NCI-H187 treated with DMSO at 0.1 percent for 48 hours (cell line): ENCODE measurements at regions not wholly inside any gene's neighbourhood (a gene's known extent, or its start where the extent isn't known, plus 50 kb on each side); places are given as distances from the start of the nearest gene placed in this dataset.
"Not testable (repeated sequence)": the region's sequence is repeated elsewhere in the genome, so short reads cannot be mapped to it uniquely, and the experiment has no call there.

Source experiments
- DNase-seq: peaks from one replicate; lab custom pipeline; 2025; lab: John Stamatoyannopoulos, UW

DNA sequence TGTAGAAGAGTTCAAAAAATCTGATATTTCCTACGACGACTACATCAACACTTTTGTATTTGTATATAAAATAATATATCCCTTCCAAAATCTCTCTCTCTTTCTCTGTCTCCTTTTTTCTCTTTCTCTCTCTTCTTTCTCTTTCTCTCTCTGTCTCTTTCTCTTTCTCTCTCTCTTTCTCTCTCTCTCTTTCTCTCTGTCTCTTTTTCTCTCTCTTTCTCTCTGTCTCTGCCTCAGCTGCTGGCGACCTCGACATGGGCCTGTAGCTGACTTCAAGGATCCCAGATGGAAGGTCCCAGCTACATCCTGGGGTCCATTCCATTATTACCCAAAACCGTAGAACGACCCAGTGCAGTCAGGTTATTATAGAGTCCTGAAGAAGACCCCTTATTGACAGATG, 90.0 kb downstream of the CD24 start:
- no peak for DNase-seq

DNA sequence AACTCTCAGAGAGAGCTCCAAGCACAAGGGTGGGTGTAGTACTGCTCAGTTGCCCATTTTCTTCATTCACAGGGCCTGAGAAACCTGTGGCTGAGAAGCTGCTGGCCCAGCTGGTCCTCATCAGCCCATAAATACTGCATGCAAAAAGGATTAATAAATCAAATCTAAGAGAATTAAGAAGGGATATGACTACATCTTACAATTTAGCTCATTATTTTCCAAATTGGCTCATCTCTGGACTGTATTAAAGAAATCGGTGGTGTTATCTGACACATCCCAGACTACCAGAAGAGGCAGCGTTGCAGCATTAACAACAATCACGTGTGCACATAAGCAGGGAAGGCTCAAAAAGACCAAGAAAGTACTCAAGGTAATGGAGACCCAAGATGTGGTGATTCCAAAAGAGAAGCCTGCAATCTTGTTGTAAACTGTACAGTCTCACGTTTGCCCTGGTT, 90.7 kb downstream of the CD24 start:
- DNase-seq = no peak

DNA sequence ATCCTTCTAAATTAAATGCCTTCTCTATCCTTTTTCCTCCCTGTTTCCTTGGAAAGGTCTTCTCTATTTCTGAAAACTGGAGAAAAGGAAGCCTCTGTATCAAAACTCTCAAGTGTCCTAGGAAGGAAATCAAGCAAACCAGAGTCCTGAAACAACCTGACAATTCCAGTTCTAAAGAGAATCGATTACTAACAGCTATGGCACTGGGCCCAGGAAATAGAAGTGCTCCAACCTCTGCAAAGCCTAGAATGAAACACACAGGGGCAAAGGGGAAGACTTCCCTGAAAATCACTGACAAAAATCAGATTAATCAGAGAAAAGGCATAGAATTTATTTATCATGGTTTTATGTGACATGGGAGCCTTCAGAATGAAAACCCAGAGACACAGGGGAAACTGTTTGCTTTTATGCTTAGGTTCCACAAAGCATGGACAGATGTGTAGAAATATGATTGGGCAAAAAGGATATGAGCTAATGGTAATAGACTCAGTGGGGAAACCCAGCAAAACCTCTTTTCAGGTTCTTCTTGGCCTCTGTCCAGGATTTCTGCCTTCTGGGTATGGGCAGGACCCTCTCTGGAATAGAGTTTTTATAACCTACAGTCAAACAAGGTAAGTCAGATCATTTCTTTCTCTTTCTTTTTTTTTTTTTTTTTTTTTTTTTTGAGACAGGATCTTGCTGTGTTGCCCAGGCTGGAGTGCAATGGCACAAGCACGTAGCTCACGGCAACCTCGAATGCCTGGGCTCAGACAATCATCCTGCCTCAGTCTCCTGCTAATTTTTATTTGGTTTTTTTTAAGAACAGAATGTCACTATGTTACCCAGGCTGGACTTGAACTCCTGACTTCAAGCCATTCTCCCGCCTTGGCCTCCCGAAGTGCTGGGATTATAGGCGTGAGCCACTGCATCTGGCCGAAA, 91.7 kb downstream of the CD24 start:
- DNase-seq = no peak

DNA sequence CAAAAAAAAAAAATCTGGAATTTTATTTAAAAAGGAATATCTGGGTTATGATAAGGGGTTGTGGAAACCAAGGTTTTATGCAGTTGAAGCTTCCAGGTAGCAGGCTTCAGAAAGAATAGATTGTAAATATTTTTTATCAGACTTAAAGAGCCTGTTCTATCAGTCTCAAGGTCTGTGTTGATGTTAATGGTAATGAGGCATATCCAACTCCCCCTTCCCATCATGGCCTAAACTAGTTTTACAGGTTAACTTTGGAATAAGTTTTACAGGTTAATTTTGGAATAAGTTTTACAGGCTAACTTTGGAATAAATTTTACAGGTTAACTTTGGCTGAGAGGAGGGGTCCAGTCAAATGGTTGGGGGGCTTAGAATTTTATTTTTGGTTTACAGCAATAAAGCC, 92.4 kb downstream of the CD24 start:
- no peak for DNase-seq

DNA sequence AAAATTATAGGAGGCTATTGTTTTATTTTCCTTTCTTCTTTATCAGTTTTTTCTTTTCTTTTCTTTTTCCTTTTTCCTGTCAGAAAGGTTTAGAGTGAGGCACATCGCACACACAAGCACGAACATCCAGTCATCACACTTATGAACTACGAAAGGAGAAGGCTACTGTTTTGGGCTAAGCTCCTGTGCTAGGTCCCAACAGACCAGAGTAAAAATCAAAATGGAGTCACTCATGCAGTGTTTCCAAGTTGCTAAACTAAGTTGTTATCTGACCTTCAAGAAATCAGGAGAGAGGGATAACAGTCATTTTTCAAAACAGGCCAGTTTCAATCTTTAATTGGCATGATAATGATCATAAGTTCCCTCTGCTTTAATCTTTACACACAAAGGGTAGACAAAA, 93.6 kb downstream of the CD24 start:
- DNase-seq = no peak

DNA sequence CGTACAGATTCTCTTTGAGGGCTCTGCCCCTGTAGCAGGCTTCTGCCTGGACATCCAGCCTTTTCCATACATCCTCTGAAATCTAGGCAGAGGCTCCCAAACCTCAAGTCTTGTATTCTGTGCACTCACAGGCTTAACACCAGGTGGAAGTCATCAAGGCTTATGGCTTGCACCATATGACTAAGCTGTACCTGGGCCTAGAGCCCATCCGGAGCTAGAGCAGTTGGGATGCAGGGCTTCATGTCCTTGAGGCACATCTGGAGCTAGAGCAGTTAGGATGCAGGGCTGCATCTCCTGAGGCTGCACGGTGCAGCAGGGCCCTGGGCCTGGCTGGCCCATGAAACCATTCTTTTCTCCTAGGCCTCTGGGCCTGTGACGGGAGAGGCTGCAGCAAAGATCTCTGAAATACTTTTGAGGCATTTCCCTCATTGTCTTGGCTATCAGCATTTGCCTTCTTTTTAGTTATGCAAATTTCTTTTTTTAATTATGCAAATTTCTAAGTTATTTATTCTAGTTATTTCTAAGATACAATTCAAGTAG, 98.7 kb downstream of the CD24 start:
- DNase-seq = no peak

DNA sequence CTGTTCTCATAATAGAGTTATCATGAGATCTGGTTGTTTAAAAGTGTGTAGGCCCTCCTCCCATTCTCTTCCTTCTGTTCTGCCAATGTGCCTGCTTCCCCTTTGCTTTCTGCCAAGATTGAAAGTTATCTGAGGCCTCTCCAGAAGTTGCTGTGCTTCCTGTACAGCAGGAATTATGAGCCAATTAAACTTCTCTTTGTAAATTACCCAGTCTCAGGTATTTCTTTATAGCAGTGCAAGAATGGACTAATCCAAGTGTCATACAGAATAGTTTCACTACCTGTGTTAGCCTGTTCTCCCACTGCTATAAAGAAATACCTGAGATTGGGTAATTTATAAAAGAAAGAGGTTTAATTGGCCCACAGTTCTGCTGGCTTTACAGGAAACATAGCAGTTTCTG, 100.0 kb downstream of the CD24 start:
- DNase-seq = no peak

DNA sequence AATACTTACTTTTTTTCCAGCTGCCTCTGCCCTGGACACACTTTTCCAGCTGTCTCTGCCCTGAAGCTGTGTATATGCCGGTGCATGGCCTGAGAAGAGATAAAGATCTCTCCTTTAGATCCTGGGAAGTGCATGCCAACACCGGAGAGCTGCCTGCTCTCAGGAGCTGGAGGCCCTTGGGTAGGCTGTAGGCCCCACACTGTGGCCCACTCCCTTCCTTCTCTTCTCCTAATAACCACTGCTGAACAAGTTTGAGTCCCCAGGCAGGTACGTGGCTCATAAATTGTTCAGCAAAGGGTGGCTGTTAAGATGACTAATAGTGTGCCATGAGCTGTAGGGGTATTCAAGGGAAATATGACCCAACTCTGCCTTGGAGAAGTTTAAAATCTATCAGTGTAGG, 102.5 kb downstream of the CD24 start:
- no peak for DNase-seq

DNA sequence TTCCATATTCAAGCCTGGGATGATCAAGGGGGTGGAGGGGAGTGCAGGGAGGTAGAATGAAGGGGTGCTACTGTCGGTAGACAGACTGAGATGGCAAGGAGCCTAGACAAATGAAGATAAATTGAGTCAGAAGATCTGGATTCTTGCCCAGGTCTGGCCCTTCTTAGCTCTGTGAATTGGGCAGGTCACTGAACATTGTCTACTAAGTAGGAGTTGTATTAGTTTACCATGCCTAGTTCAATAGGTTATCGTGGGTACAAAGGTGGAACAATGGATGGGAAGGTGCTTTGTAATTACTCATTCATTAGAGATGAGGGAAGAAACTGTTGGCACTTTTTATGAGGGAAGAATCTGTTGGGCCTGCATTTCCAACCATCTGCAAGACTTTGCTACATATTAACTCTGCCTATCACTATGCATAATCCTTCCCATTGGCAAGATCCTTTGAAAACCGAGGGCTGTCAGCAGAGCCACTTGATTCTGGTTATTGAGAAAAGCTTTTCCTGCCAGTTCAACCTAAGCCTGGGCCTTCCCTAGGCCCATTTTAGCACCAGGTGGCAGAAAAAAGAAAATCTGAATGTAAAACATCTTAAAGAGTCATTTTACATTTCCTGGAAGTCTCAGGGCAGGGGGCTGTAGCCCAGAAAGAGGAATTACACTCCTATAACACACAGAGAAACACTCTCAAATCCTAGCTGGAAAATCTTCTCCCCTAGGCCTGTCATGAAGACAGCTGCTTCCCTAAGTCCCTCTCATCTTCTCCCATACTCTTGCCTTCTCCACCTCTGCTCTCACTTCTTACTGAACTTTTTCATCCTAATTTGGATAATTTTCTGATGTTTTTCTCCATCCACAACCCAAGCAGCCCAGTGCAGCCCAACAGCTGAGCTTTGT, 103.5 kb downstream of the CD24 start:
- no peak for DNase-seq

DNA sequence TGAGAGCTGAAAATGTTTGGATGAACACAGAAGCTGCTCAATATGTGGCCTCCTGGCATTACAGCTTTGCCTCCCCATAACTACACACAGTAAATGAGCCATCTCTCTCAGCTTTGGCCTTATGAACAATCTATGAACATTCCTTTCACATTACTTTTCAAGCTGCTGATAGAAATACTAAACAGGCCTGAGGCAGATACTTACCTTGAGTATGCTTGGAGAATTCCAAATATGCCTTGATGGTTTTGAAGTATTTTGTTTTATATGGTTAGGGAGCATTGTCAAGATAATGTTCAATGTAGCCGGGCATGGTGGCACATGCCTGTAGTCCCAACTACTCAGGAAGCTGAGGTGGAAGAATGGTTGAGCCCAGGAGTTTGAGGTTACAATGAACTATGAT, 104.5 kb downstream of the CD24 start:
- no peak for DNase-seq

DNA sequence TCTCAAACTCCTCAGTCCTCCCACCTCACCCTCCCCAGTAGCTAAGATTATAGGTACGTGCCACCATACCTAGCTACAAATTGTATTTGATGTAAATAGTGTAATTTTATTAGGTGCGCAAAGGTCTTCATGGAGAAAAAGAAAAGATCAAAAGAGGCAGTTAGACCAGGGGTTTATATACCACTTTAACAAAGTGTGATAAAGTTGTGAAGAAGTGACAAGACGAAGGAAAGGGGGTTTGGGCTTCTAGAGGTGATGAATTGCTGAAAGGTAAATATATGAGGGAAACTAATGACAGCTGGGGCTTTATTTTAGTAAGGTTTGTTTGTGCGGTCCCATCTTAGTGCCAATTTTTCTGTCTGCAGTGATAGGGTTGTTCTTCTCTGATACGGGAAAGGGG, 105.3 kb downstream of the CD24 start:
- DNase-seq = no peak

DNA sequence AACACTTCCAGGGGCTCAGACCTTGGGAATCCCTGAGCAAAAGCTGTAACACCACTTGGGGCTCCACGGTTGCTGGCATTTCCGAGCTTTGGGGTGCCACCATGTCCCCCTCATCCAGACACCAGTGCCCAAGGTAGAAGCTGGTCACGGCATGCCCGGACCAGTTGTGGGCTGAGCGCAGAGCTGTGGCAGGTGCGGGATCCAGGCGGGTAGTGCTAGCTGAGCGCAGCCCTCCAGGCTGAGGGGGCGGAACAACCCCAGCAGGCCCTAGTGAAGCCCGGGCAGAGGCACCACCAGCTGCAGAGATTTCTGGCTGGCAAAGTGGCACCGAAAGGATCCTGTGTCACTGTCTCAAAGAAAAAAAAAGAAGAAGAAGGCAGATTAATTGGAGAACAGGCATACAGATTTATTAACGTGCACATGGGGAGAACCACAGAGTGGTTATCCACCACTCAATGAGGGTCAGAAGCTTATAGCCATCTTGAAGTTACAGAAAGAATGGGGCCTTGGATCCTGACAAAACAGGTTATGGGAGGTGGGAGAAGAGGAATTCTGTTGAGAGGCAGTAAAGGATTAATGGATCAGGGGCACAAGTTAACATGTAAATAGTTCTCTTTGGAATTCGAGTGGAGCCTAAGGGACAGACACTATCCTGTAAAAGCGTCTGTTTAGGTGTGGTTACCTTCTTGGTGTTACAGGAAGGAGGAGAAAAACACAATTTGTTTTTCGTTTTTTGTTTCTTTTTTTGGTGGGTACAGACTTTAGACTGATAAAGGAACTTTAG, 107.5 kb downstream of the CD24 start:
- DNase-seq = no peak

DNA sequence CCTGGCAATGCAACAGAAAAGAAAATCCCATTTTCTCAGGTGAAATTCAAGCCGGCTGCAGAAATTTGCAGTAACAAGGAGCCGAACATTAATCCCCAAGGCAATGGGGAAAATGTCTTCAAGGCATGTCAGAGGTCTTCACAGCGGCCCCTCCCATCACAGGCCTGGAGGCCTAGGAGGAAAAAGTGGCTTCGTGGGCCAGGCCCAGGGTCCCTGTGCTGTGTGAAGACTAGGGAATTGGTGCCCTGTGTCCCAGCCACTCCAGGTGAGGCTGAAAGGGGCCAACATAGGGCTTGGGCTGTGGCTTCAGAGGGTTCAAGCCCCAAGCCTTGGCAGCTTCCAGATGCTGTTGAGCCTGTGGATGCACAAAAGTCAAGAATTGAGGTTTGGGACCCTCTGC, 111.7 kb downstream of the CD24 start:
- DNase-seq = no peak

DNA sequence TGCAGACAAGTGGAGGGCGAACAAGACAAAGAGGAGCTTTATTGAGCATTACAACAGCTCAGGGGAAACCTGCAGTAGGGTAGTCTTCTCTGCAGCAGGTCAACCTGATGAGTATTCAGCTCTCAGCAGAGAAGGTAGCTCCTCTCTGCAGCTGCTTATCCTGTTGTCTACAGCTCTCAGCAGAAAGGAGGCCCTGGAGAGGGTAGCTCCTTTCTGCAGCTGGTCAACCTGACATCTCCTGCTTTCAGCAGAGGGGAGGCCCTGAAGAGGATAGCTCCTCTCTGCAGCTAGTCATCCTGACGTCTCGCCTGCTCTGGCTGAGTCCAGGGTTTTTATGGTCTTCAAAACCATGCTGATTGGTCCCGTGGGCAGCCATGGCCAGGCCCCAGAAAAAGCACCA, 113.6 kb downstream of the CD24 start:
- no peak for DNase-seq

DNA sequence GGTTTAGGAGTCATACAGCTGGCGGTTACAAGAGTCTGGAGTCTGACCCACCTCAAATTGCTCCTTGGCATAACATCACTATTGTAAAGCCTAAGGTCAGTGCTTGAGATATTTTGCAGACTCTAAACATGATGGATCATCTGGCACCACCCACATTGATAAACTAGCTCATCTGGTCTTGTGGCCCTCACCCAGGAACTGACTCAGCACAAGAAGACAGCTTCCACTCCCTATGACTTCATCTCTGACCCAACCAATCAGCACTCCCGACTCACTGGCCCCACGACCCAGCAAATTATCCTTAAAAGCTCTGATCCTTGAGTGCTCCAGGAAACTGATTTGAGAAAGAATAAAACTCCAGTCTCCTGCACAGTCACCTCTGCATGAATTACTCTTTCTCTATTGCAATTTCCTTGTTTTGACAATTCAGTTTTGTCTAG, 115.9 kb downstream of the CD24 start:
- no peak for DNase-seq

DNA sequence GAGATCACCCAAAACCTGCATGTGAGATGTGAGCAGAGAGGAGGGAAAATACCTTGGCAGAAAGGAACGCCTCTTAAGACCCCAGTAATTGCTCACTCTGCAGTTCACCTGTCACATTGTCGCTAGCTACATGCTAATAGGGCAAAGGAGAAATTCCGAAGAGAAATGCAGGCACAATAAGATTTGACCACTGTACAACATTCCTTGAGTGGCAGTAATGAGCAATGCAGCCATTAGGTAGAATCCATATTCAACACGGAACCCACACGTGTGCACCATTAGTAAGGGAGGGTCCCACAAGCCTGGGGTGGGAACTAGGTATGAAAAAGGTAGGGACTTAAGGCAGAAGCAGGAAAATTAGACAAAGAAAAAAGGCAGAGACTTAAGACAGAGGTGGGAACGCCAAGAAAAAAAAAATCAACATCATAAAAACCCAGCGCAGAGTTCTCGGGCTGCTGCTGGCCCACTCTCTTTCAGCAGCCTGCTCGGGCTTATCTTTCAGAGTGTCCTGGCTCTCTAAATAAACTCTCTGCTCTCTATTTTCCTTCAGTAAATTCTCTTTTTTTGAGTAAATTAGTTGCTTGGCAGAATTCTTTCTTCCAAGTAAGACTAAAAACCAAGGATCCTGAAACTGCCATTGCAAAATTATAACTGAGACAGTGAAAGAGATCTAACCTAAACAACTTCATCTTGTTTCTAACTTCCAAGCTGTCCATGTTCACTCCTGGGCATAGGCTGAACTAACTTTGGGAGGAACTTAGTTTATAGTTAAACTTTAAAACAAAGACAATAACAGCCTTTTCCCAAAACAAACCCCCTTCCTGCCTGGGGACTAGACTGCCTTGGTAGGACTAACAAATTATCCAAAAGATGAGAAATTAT, 116.5 kb downstream of the CD24 start:
- DNase-seq = no peak

DNA sequence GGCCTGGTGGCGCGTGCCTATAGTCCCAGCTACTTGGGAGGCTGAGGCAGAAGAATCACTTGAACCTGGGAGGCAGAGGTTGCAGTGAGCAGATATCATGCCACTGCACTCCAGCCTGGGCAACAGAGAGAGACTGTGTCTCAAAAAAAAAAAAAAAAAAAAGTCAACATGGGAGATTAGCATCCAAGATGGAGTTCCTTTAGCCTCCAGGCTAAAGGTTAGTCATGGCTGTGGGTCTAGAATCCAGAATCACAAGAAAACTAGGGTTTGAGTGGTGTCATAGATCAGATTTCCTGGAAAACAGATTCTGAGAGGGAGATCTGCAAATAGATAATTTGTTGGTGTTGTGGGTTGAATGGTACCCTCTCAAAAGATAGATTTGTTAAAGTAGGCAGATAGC, 117.2 kb downstream of the CD24 start:
- not testable (repeated sequence) for DNase-seq

DNA sequence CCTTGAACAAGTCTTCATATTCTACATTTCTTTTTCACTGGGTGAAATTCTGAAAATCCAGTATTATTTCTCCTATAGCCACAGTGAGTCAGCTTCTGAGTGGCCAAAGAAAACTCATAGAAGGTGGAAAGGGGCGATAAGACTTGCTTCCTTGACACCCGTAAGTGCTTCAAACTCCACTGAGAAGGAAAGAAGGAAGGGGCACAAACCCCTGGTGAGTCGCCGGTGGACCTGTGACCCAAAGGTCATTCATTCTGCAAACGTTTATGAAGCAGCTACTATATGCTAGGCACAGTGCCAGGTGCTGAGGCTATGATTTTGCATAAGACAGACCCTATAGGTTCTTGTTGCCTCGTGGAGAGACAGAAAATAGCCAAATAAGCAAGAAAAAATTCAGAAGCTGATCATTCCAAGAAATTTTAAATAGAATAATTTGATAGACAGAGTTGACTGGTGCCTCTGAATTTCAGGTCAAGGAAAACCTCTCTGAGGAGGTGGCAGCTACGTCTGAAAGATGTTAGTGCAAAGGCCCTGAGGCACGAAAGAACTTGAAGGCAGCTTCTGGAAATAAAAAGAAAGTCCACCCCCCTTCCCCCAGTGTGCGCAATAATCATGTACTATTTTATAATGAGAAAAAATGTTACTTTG, 118.2 kb downstream of the CD24 start:
- no peak for DNase-seq

DNA sequence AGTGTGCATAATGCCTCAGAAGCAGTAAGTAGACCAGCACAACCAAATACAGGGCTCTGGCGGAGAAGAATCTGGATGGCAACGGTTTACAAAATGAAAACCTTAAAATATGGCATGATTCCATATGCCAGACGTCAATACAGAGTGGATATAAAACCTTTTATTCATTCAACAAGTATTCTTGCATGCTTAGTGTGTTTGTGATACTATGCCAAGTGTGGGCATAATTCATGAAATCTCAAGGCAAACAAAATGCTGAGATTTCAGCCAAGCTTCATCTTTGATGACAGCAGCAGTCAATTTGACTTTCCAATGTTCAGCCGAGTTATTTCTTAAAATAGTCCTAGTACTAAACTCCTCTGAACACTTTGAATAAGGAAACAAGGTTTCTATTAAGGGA, 119.4 kb downstream of the CD24 start:
- DNase-seq = no peak

DNA sequence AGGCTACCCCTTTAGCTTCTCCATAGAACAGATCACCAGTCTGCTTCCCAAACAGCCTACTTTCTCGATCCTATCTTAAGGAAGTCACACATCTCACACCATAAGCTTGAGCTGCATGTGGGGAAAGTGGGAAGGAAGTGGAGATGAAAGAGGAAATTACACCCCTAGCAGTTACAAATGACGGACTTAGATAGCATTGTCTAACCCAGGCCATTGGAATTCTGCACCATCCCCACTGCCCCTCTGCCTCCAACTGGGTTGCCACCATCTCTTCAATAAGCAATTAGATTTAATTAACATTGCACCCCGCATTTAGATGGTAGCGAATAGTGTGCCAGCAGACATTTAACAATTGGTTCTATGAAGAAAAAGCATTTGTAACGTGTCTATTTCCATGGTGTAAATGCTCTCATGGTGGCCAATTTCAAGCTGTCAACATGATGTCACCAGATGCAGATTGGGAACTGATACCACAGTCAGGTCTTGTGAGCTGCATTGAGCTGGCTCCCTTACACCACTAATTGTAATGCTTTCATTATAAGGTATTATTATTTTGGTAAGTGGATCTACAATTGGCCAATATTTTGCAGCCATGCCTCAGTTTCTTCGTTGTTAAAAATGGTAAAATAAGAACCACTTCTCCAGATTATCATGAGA, 124.7 kb downstream of the CD24 start:
- no peak for DNase-seq
